Thyroid gland (tissue), 4 donors: ENCODE measurements at regions not wholly inside any gene's neighbourhood (a gene's known extent, or its start where the extent isn't known, plus 50 kb on each side); places are given as distances from the start of the nearest gene placed in this dataset.

ENCODE experiments used
- DNase-seq, 2 donors: peaks; one replicate each; pipeline ENCODE4 v3.0.0-alpha.2; 2019
- H3K27ac ChIP-seq, 3 donors: fragments of 200-600 bp; sonication (generic); 1 replicate in 2 of 3; 2 replicates in 1 of 3; pipeline ENCODE4 v1.5.1; 2016 to 2019; ENCODE audit warnings: mild to moderate bottlenecking in 1 of 3, moderate library complexity in 1 of 3
- H3K27me3 ChIP-seq: fragments of 200-600 bp; sonication (generic); one replicate; pipeline ENCODE4 v1.5.1; 2019
- H3K36me3 ChIP-seq, 2 donors: fragments of 200-600 bp; sonication (generic); one replicate each; pipeline ENCODE4 v1.5.1; 2016 to 2019
- H3K4me1 ChIP-seq, 2 donors: fragments of 200-600 bp; sonication (generic); one replicate each; pipeline ENCODE4 v1.5.1; 2017 to 2019
- H3K4me3 ChIP-seq, 3 donors: fragments of 200-600 bp; sonication (generic); replicated peaks in 1 of 3; 1 replicate in 2 of 3; 2 replicates in 1 of 3; pipeline ENCODE4 v1.5.1; 2016; ENCODE audit warnings: mild to moderate bottlenecking in 1 of 3
- H3K9me3 ChIP-seq: fragments of 200-600 bp; sonication (generic); one replicate; pipeline ENCODE4 v1.5.1; 2017
- CTCF ChIP-seq, 6 experiments: fragments of 200-600 bp in 3 of 6; fragments of 450-650 bp in 3 of 6; sonication (generic) in 3 of 6; IDR thresholded peaks; one replicate each; pipeline ENCODE4 v1.5.1; 2016 to 2019; ENCODE audit warnings: antibody characterized with exemption in 6 of 6, mild to moderate bottlenecking in 2 of 6, inconsistent platforms in 1 of 6, moderate library complexity in 1 of 6
- POLR2A ChIP-seq, 2 donors: fragments of 450-650 bp; IDR thresholded peaks; one replicate each; pipeline ENCODE4 v1.6.1; 2017; ENCODE audit warnings: antibody characterized with exemption in 2 of 2, mild to moderate bottlenecking in 2 of 2, moderate library complexity in 1 of 2
- WGBS, 2 donors: methylation state at CpG; one replicate each; pipeline ENCODE4 v1.1.5; 2017; 5-methylcytosine and 5-hydroxymethylcytosine counted together
- intact Hi-C: fragments of 100-400 bp; cut with DNase I; formaldehyde crosslinking; loops from one replicate; pipeline ENCODE4 v1.15.1; 2023

- no peak for DNase-seq
- 94 to 96% methylated on average over 4 of the region's 4 CpGs for WGBS, 2 donors
- intact Hi-C loops, result no loop called here
Observed at GRCh38 chr1:87885278-87886025, 556.8 kb downstream of the LMO4 start.

GRCh38 chr1:87887100-87887499 lies 558.4 kb downstream of the LMO4 start:
- H3K9me3 ChIP-seq, result no peaks in the 10 kb centered on the region
- no peak for TF ChIP-seq POLR2A (IDR thresholded peaks at IDR 0.05)
- no peak for TF ChIP-seq CTCF (IDR thresholded peaks at IDR 0.05)
- H3K27me3 ChIP-seq, result no peaks in the 10 kb centered on the region
- H3K36me3 ChIP-seq, result no peaks in the 10 kb centered on the region
- no peak for DNase-seq
- H3K27ac ChIP-seq, result no peak overlapping the region
- H3K4me1 ChIP-seq, result no peaks in the 10 kb centered on the region
- no peak overlapping the region for H3K4me3 ChIP-seq
- intact Hi-C loops, result no loop called here
- WGBS, 2 donors, result 90 to 95% methylated on average over 1 of the region's 1 CpG

More at GRCh38 chr1:87885278-87886025, 556.8 kb downstream of the LMO4 start:
- Histone ChIP-seq H3K27ac (no peak overlapping the region), H3K27me3 (no peaks in the 10 kb centered on the region), H3K9me3 (no peaks in the 10 kb centered on the region), H3K4me3 (no peak overlapping the region), H3K4me1 (no peaks in the 10 kb centered on the region), H3K36me3 (no peaks in the 10 kb centered on the region)
- TF ChIP-seq CTCF (IDR thresholded peaks at IDR 0.05) (no peak), POLR2A (IDR thresholded peaks at IDR 0.05) (no peak)

DNA sequence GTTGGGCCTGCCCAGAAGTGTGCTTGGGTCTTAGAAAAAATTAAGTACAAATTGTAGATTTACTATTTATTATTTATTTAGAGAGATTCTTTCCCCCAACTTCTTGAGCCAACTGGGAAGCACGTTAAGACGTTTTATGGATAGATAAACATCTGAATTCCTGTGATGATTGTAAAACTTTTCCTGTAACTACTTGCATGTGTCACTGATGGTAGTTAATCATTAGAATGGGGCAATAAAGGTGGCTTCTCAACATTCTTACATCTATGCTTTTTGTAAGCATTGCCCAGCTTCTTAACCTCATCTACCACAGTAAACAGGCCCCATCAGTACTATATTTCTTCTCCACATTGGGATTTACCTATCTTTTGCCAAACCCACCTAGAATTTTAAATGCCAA lies 559.8 kb downstream of the LMO4 start:
- no peak overlapping the region for H3K27ac ChIP-seq
- H3K4me1 ChIP-seq, result no peaks in the 10 kb centered on the region
- no peaks in the 10 kb centered on the region for H3K36me3 ChIP-seq
- intact Hi-C loops, result no loop called here
- no peaks in the 10 kb centered on the region for H3K9me3 ChIP-seq
- no peaks in the 10 kb centered on the region for H3K27me3 ChIP-seq
- TF ChIP-seq CTCF (IDR thresholded peaks at IDR 0.05), result no peak
- TF ChIP-seq POLR2A (IDR thresholded peaks at IDR 0.05), result no peak
- 79 to 82% methylated on average over 2 of the region's 2 CpGs for WGBS, 2 donors
- DNase-seq, result no peak
- no peak overlapping the region for H3K4me3 ChIP-seq

DNA sequence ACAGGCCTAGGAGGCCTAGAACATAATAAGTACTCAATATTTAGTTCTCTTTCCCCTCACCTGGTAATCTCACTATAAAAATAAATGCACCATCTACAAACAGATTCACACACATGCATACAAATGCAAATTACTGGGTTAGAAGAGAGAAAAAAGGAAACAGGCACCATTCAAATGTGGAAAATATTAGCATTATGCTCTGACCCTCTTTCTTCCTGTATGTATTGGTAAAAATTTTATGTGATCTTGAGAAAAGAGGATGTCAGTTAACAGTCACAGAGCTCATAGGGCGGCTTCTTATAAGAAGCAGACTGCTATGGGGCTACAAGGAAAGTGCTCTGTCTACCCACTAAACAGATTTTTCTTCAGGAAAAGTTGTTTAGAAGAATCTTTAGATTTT lies 565.4 kb downstream of the LMO4 start:
- no peak for DNase-seq
- WGBS, 2 donors, result 94 to 98% methylated on average over 1 of the region's 1 CpG
- Histone ChIP-seq H3K9me3 (no peaks in the 10 kb centered on the region), H3K27me3 (no peaks in the 10 kb centered on the region), H3K36me3 (no peaks in the 10 kb centered on the region), H3K4me1 (no peaks in the 10 kb centered on the region), H3K27ac (no peak overlapping the region), H3K4me3 (no peak overlapping the region)
- intact Hi-C loops, result no loop called here
- TF ChIP-seq POLR2A (IDR thresholded peaks at IDR 0.05), result no peak
- TF ChIP-seq CTCF (IDR thresholded peaks at IDR 0.05), result no peak

DNA sequence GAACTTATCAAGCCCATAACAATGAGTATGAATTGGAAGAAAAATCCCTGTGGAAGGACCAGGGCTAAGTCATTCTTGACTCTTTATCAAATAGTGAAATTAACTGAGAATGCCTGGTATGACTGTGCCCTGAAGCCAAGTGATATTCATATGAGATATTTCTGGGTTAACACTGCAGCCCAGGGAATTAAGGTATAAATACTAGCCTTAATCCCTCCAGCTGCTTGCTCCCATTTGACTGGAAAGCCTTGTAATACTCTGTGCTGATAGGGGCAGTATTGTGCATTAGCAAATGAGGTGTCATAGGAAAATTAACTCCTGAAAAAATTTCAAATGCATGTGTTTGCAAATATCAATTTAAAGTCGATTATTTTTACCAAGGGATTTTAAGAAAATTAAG lies 568.8 kb downstream of the LMO4 start:
- intact Hi-C loops, result no loop called here
- WGBS, 2 donors, result 43 to 54% methylated on average over 1 of the region's 1 CpG
- Histone ChIP-seq H3K27ac (no peak overlapping the region), H3K4me3 (no peak overlapping the region), H3K4me1 (peaks cover 0 to 4% of the 10 kb centered on the region in 2 donors), H3K27me3 (no peaks in the 10 kb centered on the region), H3K9me3 (no peaks in the 10 kb centered on the region), H3K36me3 (no peaks in the 10 kb centered on the region)
- no peak for DNase-seq
- TF ChIP-seq CTCF (IDR thresholded peaks at IDR 0.05) (no peak), POLR2A (IDR thresholded peaks at IDR 0.05) (no peak)
